HepG2 (cell line): ENCODE measurements at regions not wholly inside any gene's neighbourhood (a gene's known extent, or its start where the extent isn't known, plus 50 kb on each side); places are given as distances from the start of the nearest gene placed in this dataset.

Experiments used
- ATF3 ChIP-seq: sonication (generic); formaldehyde crosslinking; IDR thresholded peaks from 2 replicates; pipeline ENCODE4 v1.4.0; 2020; ENCODE audit warnings: missing genetic modification reagents
- CTCF ChIP-seq: sonication (generic); formaldehyde crosslinking; IDR thresholded peaks from 2 replicates; pipeline ENCODE4 v1.5.0; 2020; ENCODE audit warnings: mild to moderate bottlenecking, missing genetic modification reagents, moderate library complexity
- EZH2 ChIP-seq: conservative IDR thresholded peaks from 2 replicates; pipeline ENCODE4 v1.6.1; 2012; ENCODE audit warnings: mild to moderate bottlenecking, low read depth, low read length, moderate library complexity
- MXI1 ChIP-seq: IDR thresholded peaks from 3 replicates; pipeline ENCODE4 v1.6.1; 2012; ENCODE audit warnings: low read depth, low read length, inconsistent platforms, borderline replicate concordance
- SETDB1 ChIP-seq: sonication (generic); formaldehyde crosslinking; IDR thresholded peaks from 2 replicates; pipeline ENCODE4 v1.5.1; 2020; ENCODE audit warnings: missing genetic modification reagents, mild to moderate bottlenecking, borderline replicate concordance
- STAG1 ChIP-seq: sonication (generic); formaldehyde crosslinking; IDR thresholded peaks from 2 replicates; pipeline ENCODE4 v1.4.0; 2020; ENCODE audit warnings: missing genetic modification reagents
- TAF1 ChIP-seq: sonication (generic); formaldehyde crosslinking; IDR thresholded peaks from 2 replicates; pipeline ENCODE4 v1.4.0; 2020; ENCODE audit warnings: missing genetic modification reagents
- U2AF1 ChIP-seq: fragments of 200-400 bp; formaldehyde crosslinking; optimal IDR thresholded peaks from 2 replicates; pipeline ENCODE3; 2017; ENCODE audit warnings: mild to moderate bottlenecking, low read depth, low read length
- ZNF18 ChIP-seq: sonication (generic); formaldehyde crosslinking; IDR thresholded peaks from 2 replicates; pipeline ENCODE4 v1.8.0; 2022; ENCODE audit warnings: mild to moderate bottlenecking, missing genetic modification reagents; ENCODE audit not compliant: insufficient replicate concordance
- ZNF263 ChIP-seq: sonication (generic); formaldehyde crosslinking; IDR thresholded peaks from 2 replicates; pipeline ENCODE4 v1.4.0; 2020; ENCODE audit warnings: missing genetic modification reagents

- TF ChIP-seq ZNF18 (CRISPR knock-in tag) (no peak), MXI1 (no peak), TAF1 (CRISPR knock-in tag) (no peak), SETDB1 (no peak), STAG1 (CRISPR knock-in tag) (no peak), EZH2 (no peak), ATF3 (CRISPR knock-in tag) (no peak), U2AF1 (no peak), CTCF (CRISPR knock-in tag) (no peak), ZNF263 (CRISPR knock-in tag) (no peak)
Measured at GRCh38 chr2:163368655-163369054, 367.2 kb downstream of the FIGN start.
